ENCODE measurements at regions not wholly inside any gene's neighbourhood (a gene's known extent, or its start where the extent isn't known, plus 50 kb on each side); places are given as distances from the start of the nearest gene placed in this dataset.

- H3K4me1 ChIP-seq (ENCODE audit: control insufficient read depth in 2 of 2, insufficient read depth in 2 of 2, low read length in 2 of 2) = no peaks in the 10 kb centered on the region
- Mint-ChIP-seq H3K9me3 (peaks cover 0 to 1% (median 0%) of the 10 kb centered on the region in 11 donors), H3K27ac (no peak overlapping the region), H3K4me3 (no peak overlapping the region), H3K36me3 (no peaks in the 10 kb centered on the region), H3K4me1 (no peaks in the 10 kb centered on the region), H3K27me3 (peaks cover 0 to 14% (median 3%) of the 10 kb centered on the region in 5 donors)
- H3K27ac ChIP-seq (ENCODE audit: low read depth, low read length) = no peak overlapping the region
- no peaks in the 10 kb centered on the region for H3K27me3 ChIP-seq (ENCODE audit: control insufficient read depth in 2 of 2, insufficient read depth in 2 of 2, low read length in 2 of 2)
- CTCF ChIA-PET = interaction anchor here (0.7 kb wide), 1 partner anchor 128 kb away, joined by 4 read pairs; no protein-coding TSS in a partner anchor
- H3K4me3 ChIP-seq (ENCODE audit: low read length) = no peak overlapping the region
- POLR2A ChIA-PET = no interaction called here
- no peak for ATAC-seq
- intact Hi-C loops (cut with micrococcal nuclease) = no loop called here
- no peaks in the 10 kb centered on the region for H3K9me3 ChIP-seq (ENCODE audit: control insufficient read depth in 2 of 3, low read length in 3 of 3)
- DNase-seq = no peak
- H3K36me3 ChIP-seq (ENCODE audit: control insufficient read depth in 2 of 3, insufficient read depth in 3 of 3, low read length in 3 of 3) = no peaks in the 10 kb centered on the region
Measured at GRCh38 chr1:60153961-60154360, 80.4 kb upstream of the C1orf87 start.

- intact Hi-C loops (cut with micrococcal nuclease) = no loop called here
- POLR2A ChIA-PET = no interaction called here
- H3K9me3 ChIP-seq (ENCODE audit: control insufficient read depth in 2 of 3, low read length in 3 of 3) = no peaks in the 10 kb centered on the region
- no peak overlapping the region for H3K4me3 ChIP-seq (ENCODE audit: low read length)
- CTCF ChIA-PET = no interaction called here
- H3K4me1 Mint-ChIP-seq = no peaks in the 10 kb centered on the region
- peaks cover 0 to 1% (median 0%) of the 10 kb centered on the region in 11 donors for H3K9me3 Mint-ChIP-seq
- H3K4me3 Mint-ChIP-seq = no peak overlapping the region
- no peaks in the 10 kb centered on the region for H3K36me3 ChIP-seq (ENCODE audit: control insufficient read depth in 2 of 3, insufficient read depth in 3 of 3, low read length in 3 of 3)
- no peaks in the 10 kb centered on the region for H3K4me1 ChIP-seq (ENCODE audit: control insufficient read depth in 2 of 2, insufficient read depth in 2 of 2, low read length in 2 of 2)
- no peaks in the 10 kb centered on the region for H3K36me3 Mint-ChIP-seq
- H3K27me3 Mint-ChIP-seq = peaks cover 0 to 12% (median 0%) of the 10 kb centered on the region in 5 donors
- no peak overlapping the region for H3K27ac Mint-ChIP-seq
- DNase-seq = no peak
- H3K27me3 ChIP-seq (ENCODE audit: control insufficient read depth in 2 of 2, insufficient read depth in 2 of 2, low read length in 2 of 2) = no peaks in the 10 kb centered on the region
- ATAC-seq = no peak
- H3K27ac ChIP-seq (ENCODE audit: low read depth, low read length) = no peak overlapping the region
Measured at GRCh38 chr1:60152891-60153290, 79.3 kb upstream of the C1orf87 start.

GRCh38 chr1:60151311-60151710 is 77.7 kb upstream of the C1orf87 start:
- Histone ChIP-seq H3K4me1 (ENCODE audit: control insufficient read depth in 2 of 2, insufficient read depth in 2 of 2, low read length in 2 of 2) (no peaks in the 10 kb centered on the region), H3K36me3 (ENCODE audit: control insufficient read depth in 2 of 3, insufficient read depth in 3 of 3, low read length in 3 of 3) (no peaks in the 10 kb centered on the region), H3K4me3 (ENCODE audit: low read length) (no peak overlapping the region), H3K27ac (ENCODE audit: low read depth, low read length) (no peak overlapping the region), H3K27me3 (ENCODE audit: control insufficient read depth in 2 of 2, insufficient read depth in 2 of 2, low read length in 2 of 2) (no peaks in the 10 kb centered on the region), H3K9me3 (ENCODE audit: control insufficient read depth in 2 of 3, low read length in 3 of 3) (no peaks in the 10 kb centered on the region)
- no peak for DNase-seq
- Mint-ChIP-seq H3K27me3 (peaks cover 0 to 12% (median 6%) of the 10 kb centered on the region in 5 donors), H3K36me3 (no peaks in the 10 kb centered on the region), H3K4me3 (no peak overlapping the region), H3K9me3 (peaks cover 0 to 1% (median 0%) of the 10 kb centered on the region in 11 donors), H3K27ac (no peak overlapping the region), H3K4me1 (no peaks in the 10 kb centered on the region)
- ChIA-PET POLR2A (no interaction called here), CTCF (no interaction called here)
- intact Hi-C loops (cut with micrococcal nuclease) = no loop called here
- no peak for ATAC-seq

- Mint-ChIP-seq H3K27ac (no peak overlapping the region), H3K4me3 (no peak overlapping the region), H3K9me3 (peaks cover 0 to 1% (median 0%) of the 10 kb centered on the region in 11 donors), H3K36me3 (no peaks in the 10 kb centered on the region), H3K4me1 (no peaks in the 10 kb centered on the region), H3K27me3 (peaks cover 0 to 12% (median 5%) of the 10 kb centered on the region in 5 donors)
- H3K36me3 ChIP-seq (ENCODE audit: control insufficient read depth in 2 of 3, insufficient read depth in 3 of 3, low read length in 3 of 3) = no peaks in the 10 kb centered on the region
- intact Hi-C loops (cut with micrococcal nuclease) = no loop called here
- ATAC-seq (no peak), DNase-seq (no peak)
- H3K4me1 ChIP-seq (ENCODE audit: control insufficient read depth in 2 of 2, insufficient read depth in 2 of 2, low read length in 2 of 2) = no peaks in the 10 kb centered on the region
- no peak overlapping the region for H3K27ac ChIP-seq (ENCODE audit: low read depth, low read length)
- no peak overlapping the region for H3K4me3 ChIP-seq (ENCODE audit: low read length)
- ChIA-PET POLR2A (no interaction called here), CTCF (no interaction called here)
- H3K9me3 ChIP-seq (ENCODE audit: control insufficient read depth in 2 of 3, low read length in 3 of 3) = no peaks in the 10 kb centered on the region
- H3K27me3 ChIP-seq (ENCODE audit: control insufficient read depth in 2 of 2, insufficient read depth in 2 of 2, low read length in 2 of 2) = no peaks in the 10 kb centered on the region
Measured at GRCh38 chr1:60149251-60149650, 75.7 kb upstream of the C1orf87 start.

- H3K4me3 ChIP-seq (ENCODE audit: low read length) = no peak overlapping the region
- H3K27me3 ChIP-seq (ENCODE audit: control insufficient read depth in 2 of 2, insufficient read depth in 2 of 2, low read length in 2 of 2) = no peaks in the 10 kb centered on the region
- intact Hi-C loops (cut with micrococcal nuclease) = no loop called here
- Mint-ChIP-seq H3K4me1 (no peaks in the 10 kb centered on the region), H3K4me3 (no peak overlapping the region), H3K27ac (no peak overlapping the region), H3K27me3 (peaks cover 0 to 12% (median 8%) of the 10 kb centered on the region in 5 donors), H3K9me3 (peaks cover 0 to 1% (median 0%) of the 10 kb centered on the region in 11 donors), H3K36me3 (no peaks in the 10 kb centered on the region)
- H3K27ac ChIP-seq (ENCODE audit: low read depth, low read length) = no peak overlapping the region
- H3K4me1 ChIP-seq (ENCODE audit: control insufficient read depth in 2 of 2, insufficient read depth in 2 of 2, low read length in 2 of 2) = no peaks in the 10 kb centered on the region
- POLR2A ChIA-PET = no interaction called here
- ATAC-seq (no peak), DNase-seq (no peak)
- CTCF ChIA-PET = no interaction called here
- H3K36me3 ChIP-seq (ENCODE audit: control insufficient read depth in 2 of 3, insufficient read depth in 3 of 3, low read length in 3 of 3) = no peaks in the 10 kb centered on the region
- no peaks in the 10 kb centered on the region for H3K9me3 ChIP-seq (ENCODE audit: control insufficient read depth in 2 of 3, low read length in 3 of 3)
Measured at GRCh38 chr1:60146884-60147283, 73.3 kb upstream of the C1orf87 start.

GRCh38 chr1:60145771-60146170 is 72.2 kb upstream of the C1orf87 start:
- H3K4me1 ChIP-seq (ENCODE audit: control insufficient read depth in 2 of 2, insufficient read depth in 2 of 2, low read length in 2 of 2) = no peaks in the 10 kb centered on the region
- ChIA-PET CTCF (no interaction called here), POLR2A (no interaction called here)
- no peak overlapping the region for H3K4me3 ChIP-seq (ENCODE audit: low read length)
- H3K4me1 Mint-ChIP-seq = no peaks in the 10 kb centered on the region
- H3K27me3 Mint-ChIP-seq = peaks cover under 1 to 17% (median 9%) of the 10 kb centered on the region in 5 donors
- intact Hi-C loops (cut with micrococcal nuclease) = no loop called here
- H3K27me3 ChIP-seq (ENCODE audit: control insufficient read depth in 2 of 2, insufficient read depth in 2 of 2, low read length in 2 of 2) = no peaks in the 10 kb centered on the region
- no peaks in the 10 kb centered on the region for H3K9me3 ChIP-seq (ENCODE audit: control insufficient read depth in 2 of 3, low read length in 3 of 3)
- ATAC-seq (no peak), DNase-seq (no peak)
- H3K4me3 Mint-ChIP-seq = no peak overlapping the region
- no peaks in the 10 kb centered on the region for H3K36me3 ChIP-seq (ENCODE audit: control insufficient read depth in 2 of 3, insufficient read depth in 3 of 3, low read length in 3 of 3)
- no peaks in the 10 kb centered on the region for H3K36me3 Mint-ChIP-seq
- peaks cover 0 to under 1% (median 0%) of the 10 kb centered on the region in 11 donors for H3K9me3 Mint-ChIP-seq
- H3K27ac ChIP-seq (ENCODE audit: low read depth, low read length) = no peak overlapping the region
- H3K27ac Mint-ChIP-seq = no peak overlapping the region

GRCh38 chr1:60141743-60142142 is 68.2 kb upstream of the C1orf87 start:
- POLR2A ChIA-PET = no interaction called here
- Mint-ChIP-seq H3K9me3 (peaks cover 0 to 3% (median 0%) of the 10 kb centered on the region in 11 donors), H3K4me1 (no peaks in the 10 kb centered on the region), H3K4me3 (no peak overlapping the region), H3K36me3 (no peaks in the 10 kb centered on the region), H3K27me3 (peaks cover 2 to 21% (median 8%) of the 10 kb centered on the region in 5 donors), H3K27ac (no peak overlapping the region)
- no peaks in the 10 kb centered on the region for H3K36me3 ChIP-seq (ENCODE audit: control insufficient read depth in 2 of 3, insufficient read depth in 3 of 3, low read length in 3 of 3)
- no peaks in the 10 kb centered on the region for H3K4me1 ChIP-seq (ENCODE audit: control insufficient read depth in 2 of 2, insufficient read depth in 2 of 2, low read length in 2 of 2)
- no peak overlapping the region for H3K27ac ChIP-seq (ENCODE audit: low read depth, low read length)
- no peaks in the 10 kb centered on the region for H3K27me3 ChIP-seq (ENCODE audit: control insufficient read depth in 2 of 2, insufficient read depth in 2 of 2, low read length in 2 of 2)
- no peak for ATAC-seq
- DNase-seq = no peak
- CTCF ChIA-PET = no interaction called here
- intact Hi-C loops (cut with micrococcal nuclease) = no loop called here
- no peaks in the 10 kb centered on the region for H3K9me3 ChIP-seq (ENCODE audit: control insufficient read depth in 2 of 3, low read length in 3 of 3)
- no peak overlapping the region for H3K4me3 ChIP-seq (ENCODE audit: low read length)
